ENCODE measurements at regions not wholly inside any gene's neighbourhood (a gene's known extent, or its start where the extent isn't known, plus 50 kb on each side); places are given as distances from the start of the nearest gene placed in this dataset.

- no peak for TF ChIP-seq CTCF (conservative IDR thresholded peaks at IDR 0.05 in 1 of 2, IDR thresholded peaks at IDR 0.05 in 1 of 2; ENCODE audit: low read depth in 1 of 2, low read length in 2 of 2)
- no peak for TF ChIP-seq EZH2 (IDR thresholded peaks at IDR 0.05; ENCODE audit: low read length, missing control alignments)
Observed at GRCh38 chr5:37988454-37989046, 148.7 kb upstream of the GDNF start.
